Left ventricle myocardium inferior (tissue), 1 donor: ENCODE measurements at regions not wholly inside any gene's neighbourhood (a gene's known extent, or its start where the extent isn't known, plus 50 kb on each side); places are given as distances from the start of the nearest gene placed in this dataset.

Source experiments
- DNase-seq: peaks from one replicate; pipeline ENCODE4 v3.0.0-alpha.2; 2020
- H3K27ac ChIP-seq: fragments of 200-600 bp; replicated peaks from 2 replicates; pipeline ENCODE4 v1.8.0; 2021
- H3K27me3 ChIP-seq: fragments of 200-600 bp; 2 replicates; pipeline ENCODE4 v1.8.0; 2021; ENCODE audit warnings: low read depth
- H3K36me3 ChIP-seq: fragments of 200-600 bp; 2 replicates; pipeline ENCODE4 v1.8.0; 2021
- H3K4me1 ChIP-seq: fragments of 200-600 bp; 2 replicates; pipeline ENCODE4 v1.8.0; 2021
- H3K4me3 ChIP-seq: fragments of 200-600 bp; 2 replicates; pipeline ENCODE4 v1.8.0; 2021; ENCODE audit warnings: mild to moderate bottlenecking, moderate library complexity
- H3K9me3 ChIP-seq: fragments of 200-600 bp; replicated peaks from 2 replicates; pipeline ENCODE4 v1.8.0; 2021
- CTCF ChIP-seq: fragments of 200-600 bp; IDR thresholded peaks from 2 replicates; pipeline ENCODE4 v1.8.0; 2021; ENCODE audit warnings: antibody characterized with exemption, mild to moderate bottlenecking, borderline replicate concordance
- intact Hi-C: fragments of 100-400 bp; cut with micrococcal nuclease; formaldehyde crosslinking; loops from one replicate; pipeline ENCODE4 v1.11.0; 2022
- donor health status: DM: no; HTN: yes; CAD: no; lungs with severe emphysema.

GRCh38 chr7:35546691-35547429 is 148.1 kb downstream of the HERPUD2 start:
- no peak for TF ChIP-seq CTCF
- H3K27ac ChIP-seq, result no peak overlapping the region
- intact Hi-C loops, result no loop called here
- no peaks in the 10 kb centered on the region for H3K4me1 ChIP-seq
- no peaks in the 10 kb centered on the region for H3K27me3 ChIP-seq
- no peak overlapping the region for H3K4me3 ChIP-seq
- no peaks in the 10 kb centered on the region for H3K36me3 ChIP-seq
- no peaks in the 10 kb centered on the region for H3K9me3 ChIP-seq
- no peak for DNase-seq

GRCh38 chr7:35545831-35546230 is 149.1 kb downstream of the HERPUD2 start:
- Histone ChIP-seq H3K4me1 (no peaks in the 10 kb centered on the region), H3K27ac (no peak overlapping the region), H3K27me3 (no peaks in the 10 kb centered on the region), H3K9me3 (no peaks in the 10 kb centered on the region), H3K4me3 (no peak overlapping the region), H3K36me3 (no peaks in the 10 kb centered on the region)
- intact Hi-C loops, result no loop called here
- no peak for DNase-seq
- TF ChIP-seq CTCF, result no peak

- Histone ChIP-seq H3K4me1 (no peaks in the 10 kb centered on the region), H3K4me3 (no peak overlapping the region), H3K36me3 (no peaks in the 10 kb centered on the region), H3K27me3 (peaks cover 3% of the 10 kb centered on the region), H3K9me3 (no peaks in the 10 kb centered on the region), H3K27ac (no peak overlapping the region)
- intact Hi-C loops, result no loop called here
- TF ChIP-seq CTCF, result no peak
- DNase-seq, result no peak
Observed at GRCh38 chr7:35544028-35544742, 150.8 kb downstream of the HERPUD2 start.

DNA sequence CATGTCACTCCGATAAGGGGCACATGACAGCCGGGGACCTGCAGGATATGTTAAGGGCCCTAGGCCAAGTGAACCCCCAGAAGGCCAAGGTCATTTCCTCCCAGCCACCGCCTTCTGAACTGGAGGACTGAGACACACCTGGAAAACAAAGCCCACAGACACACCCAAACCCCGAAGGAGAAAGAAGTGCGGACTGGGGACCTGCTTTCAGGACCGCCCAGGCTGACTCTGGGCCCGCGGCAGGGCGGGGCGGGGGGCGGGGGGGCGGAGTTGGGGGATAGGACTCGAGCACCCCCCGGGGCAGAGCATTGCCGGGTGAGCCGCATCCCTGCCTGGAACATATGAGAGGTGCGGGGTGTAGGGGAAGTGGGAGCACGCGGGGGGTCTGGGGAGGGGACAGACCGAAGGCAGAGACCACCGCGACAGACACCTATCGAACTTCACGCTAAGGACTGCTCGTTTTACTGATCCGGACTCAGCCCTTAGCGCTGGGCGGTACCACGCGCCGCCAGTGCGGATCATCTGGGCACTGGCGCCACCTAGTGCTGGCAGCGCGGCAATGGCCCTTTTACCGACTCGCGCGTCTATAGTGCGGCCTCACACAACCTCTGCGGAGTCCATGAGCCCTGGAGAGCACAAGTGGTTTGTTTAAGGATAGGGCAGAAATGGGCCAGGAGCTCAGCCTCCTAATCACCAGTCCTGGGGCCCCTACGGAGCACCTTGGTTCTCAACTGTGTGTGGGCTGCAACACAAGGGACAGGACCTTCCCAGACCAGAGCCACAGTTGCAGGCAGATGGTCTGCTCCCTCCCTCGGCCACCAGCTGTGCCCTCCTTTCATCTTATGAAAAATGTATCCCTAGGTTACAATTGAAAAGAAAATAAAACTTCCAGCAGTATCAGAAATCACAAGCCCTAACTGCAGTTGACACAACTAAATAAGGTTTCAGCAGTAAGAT is 157.6 kb downstream of the HERPUD2 start:
- intact Hi-C loops, result no loop called here
- no peak overlapping the region for H3K27ac ChIP-seq
- H3K36me3 ChIP-seq, result no peaks in the 10 kb centered on the region
- peak overlapping the region; percentile 64 for H3K4me3 ChIP-seq
- no peaks in the 10 kb centered on the region for H3K9me3 ChIP-seq
- peaks cover 17% of the 10 kb centered on the region for H3K27me3 ChIP-seq
- peaks cover 14% of the 10 kb centered on the region for H3K4me1 ChIP-seq
- DNase-seq, result peak; percentile 81
- peak; percentile 94 for TF ChIP-seq CTCF

DNA sequence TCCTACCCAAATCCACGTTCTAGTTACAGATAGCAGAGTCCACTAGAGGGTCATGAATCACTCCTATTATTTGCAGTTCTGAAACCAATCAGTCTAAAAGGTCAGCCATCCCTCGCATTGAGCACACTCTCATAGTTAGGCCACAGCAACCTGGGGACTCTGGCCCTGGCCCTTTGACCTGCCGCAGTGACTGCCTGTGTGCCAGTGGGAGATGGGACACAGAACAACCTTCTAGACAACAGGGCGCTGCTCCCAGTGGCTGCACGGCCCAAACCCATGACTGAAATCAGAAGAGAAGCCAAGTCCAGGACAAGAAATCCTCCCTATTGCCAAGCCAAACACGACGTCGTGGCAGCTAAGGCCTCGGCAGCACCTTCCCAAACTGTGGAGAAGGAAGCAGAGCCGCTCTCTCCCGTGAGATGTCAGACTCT is 158.5 kb downstream of the HERPUD2 start:
- H3K36me3 ChIP-seq, result no peaks in the 10 kb centered on the region
- H3K9me3 ChIP-seq, result no peaks in the 10 kb centered on the region
- intact Hi-C loops, result no loop called here
- peaks cover 17% of the 10 kb centered on the region for H3K27me3 ChIP-seq
- DNase-seq, result peak; percentile 15
- H3K4me1 ChIP-seq, result peaks cover 14% of the 10 kb centered on the region
- no peak overlapping the region for H3K27ac ChIP-seq
- no peak for TF ChIP-seq CTCF
- H3K4me3 ChIP-seq, result no peak overlapping the region
